CD4-positive, alpha-beta T cell (primary cell): ENCODE measurements at regions not wholly inside any gene's neighbourhood (a gene's known extent, or its start where the extent isn't known, plus 50 kb on each side); places are given as distances from the start of the nearest gene placed in this dataset.

Experiments used
- ATAC-seq: fragments of 200-7000 bp; cut with Tn5 transposase; one replicate; pipeline ENCODE4 v1.10.0; 2022; ENCODE audit warnings: mild to moderate bottlenecking; ENCODE audit not compliant: poor library complexity
- CTCF ChIA-PET: fragments of 350-600 bp; sonication (Branson Sonifier 250); formaldehyde crosslinking; loops from one replicate; lab custom pipeline; 2021; ENCODE audit warnings: antibody characterized with exemption, inconsistent platforms; lab: Charles Lee
- POLR2A ChIA-PET: fragments of 350-600 bp; sonication (Branson Sonifier 250); formaldehyde crosslinking; loops from one replicate; lab custom pipeline; 2021; ENCODE audit warnings: antibody characterized with exemption, inconsistent platforms; lab: Charles Lee
- DNase-seq, 14 experiments: peaks; one replicate each; pipeline ENCODE4 v3.0.0-alpha.2; 2013 to 2020; ENCODE audit warnings: mixed read lengths in 2 of 14
- H3K27ac ChIP-seq, 2 donors: one replicate each; pipeline versions ENCODE4 v1.5.1 to v1.7.0; 2013; ENCODE audit warnings: low read length in 2 of 2, low read depth in 1 of 2, mild to moderate bottlenecking in 1 of 2
- H3K27me3 ChIP-seq, 2 experiments: 1 replicate in 1 of 2; 2 replicates in 1 of 2; pipeline versions ENCODE4 v1.6.1 to v1.7.0; 2013; ENCODE audit warnings: low read length in 2 of 2, control low read depth in 1 of 2, mild to moderate bottlenecking in 1 of 2, moderate library complexity in 1 of 2; ENCODE audit not compliant: insufficient read depth in 2 of 2, control insufficient read depth in 1 of 2
- H3K36me3 ChIP-seq: one replicate; pipeline ENCODE4 v1.6.1; 2013; ENCODE audit warnings: low read length, control low read depth; ENCODE audit not compliant: insufficient read depth
- H3K4me1 ChIP-seq: one replicate; pipeline ENCODE4 v1.6.1; 2013; ENCODE audit warnings: low read length, control low read depth; ENCODE audit not compliant: insufficient read depth
- H3K4me3 ChIP-seq: one replicate; pipeline ENCODE4 v1.5.1; 2013; ENCODE audit warnings: mild to moderate bottlenecking, low read length, moderate library complexity
- H3K9me3 ChIP-seq, 2 experiments: 1 replicate in 1 of 2; 2 replicates in 1 of 2; pipeline versions ENCODE4 v1.6.1 to v1.7.0; 2013; ENCODE audit warnings: low read length in 2 of 2, mild to moderate bottlenecking in 2 of 2, control low read depth in 1 of 2, moderate library complexity in 1 of 2; ENCODE audit not compliant: control insufficient read depth in 1 of 2, insufficient read depth in 1 of 2
- H3K27ac Mint-ChIP-seq: one replicate; pipeline ENCODE4 v1.8.0; 2020; ENCODE audit warnings: mixed read lengths
- H3K27me3 Mint-ChIP-seq: one replicate; pipeline ENCODE4 v1.8.0; 2021; ENCODE audit warnings: mixed read lengths
- H3K36me3 Mint-ChIP-seq: one replicate; pipeline ENCODE4 v1.8.0; 2021; ENCODE audit warnings: low read depth, mixed read lengths
- H3K4me1 Mint-ChIP-seq: one replicate; pipeline ENCODE4 v1.8.0; 2021; ENCODE audit warnings: low read depth, mixed read lengths
- H3K4me3 Mint-ChIP-seq: one replicate; pipeline ENCODE4 v1.8.0; 2020; ENCODE audit warnings: mild to moderate bottlenecking, mixed read lengths
- H3K9me3 Mint-ChIP-seq: one replicate; pipeline ENCODE4 v1.8.0; 2020; ENCODE audit warnings: mixed read lengths
- intact Hi-C, 2 experiments: fragments of 100-400 bp; cut with DNase I in 1 of 2; cut with micrococcal nuclease in 1 of 2; formaldehyde crosslinking; loops; one replicate each; pipeline versions ENCODE4 v1.15.1 to v1.9.0; 2023 to 2025; cut with DNase I, micrococcal nuclease
- TF ChIP-seq, protein P1 (sequence below): fragments of 200-600 bp; IDR thresholded peaks from one replicate; pipeline ENCODE4 v1.8.0; 2022; ENCODE audit warnings: antibody characterized with exemption, mild to moderate bottlenecking

DNA sequence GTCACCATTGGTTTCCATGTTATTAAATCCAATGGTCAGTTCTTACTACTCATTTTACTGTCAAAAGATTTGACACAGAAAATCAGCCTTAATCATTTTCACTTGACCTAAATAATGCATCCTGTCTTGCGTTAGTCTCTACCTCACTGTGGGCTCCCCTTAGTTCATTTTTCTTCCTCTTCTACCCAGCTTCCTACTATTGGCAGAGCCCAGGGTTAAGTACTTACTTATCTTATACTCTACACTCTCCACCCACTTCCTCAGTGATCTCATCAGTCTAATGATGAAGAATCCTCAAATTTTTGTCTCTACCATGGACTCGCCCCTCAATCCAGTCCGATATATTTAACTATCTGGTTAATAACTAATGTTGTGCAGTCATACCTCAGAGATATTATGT lies 735.9 kb downstream of the KCNT2 start:
- POLR2A ChIA-PET: no interaction called here
- no peaks in the 10 kb centered on the region for H3K27me3 Mint-ChIP-seq
- no peak for DNase-seq
- CTCF ChIA-PET: no interaction called here
- TF ChIP-seq, protein P1, sequence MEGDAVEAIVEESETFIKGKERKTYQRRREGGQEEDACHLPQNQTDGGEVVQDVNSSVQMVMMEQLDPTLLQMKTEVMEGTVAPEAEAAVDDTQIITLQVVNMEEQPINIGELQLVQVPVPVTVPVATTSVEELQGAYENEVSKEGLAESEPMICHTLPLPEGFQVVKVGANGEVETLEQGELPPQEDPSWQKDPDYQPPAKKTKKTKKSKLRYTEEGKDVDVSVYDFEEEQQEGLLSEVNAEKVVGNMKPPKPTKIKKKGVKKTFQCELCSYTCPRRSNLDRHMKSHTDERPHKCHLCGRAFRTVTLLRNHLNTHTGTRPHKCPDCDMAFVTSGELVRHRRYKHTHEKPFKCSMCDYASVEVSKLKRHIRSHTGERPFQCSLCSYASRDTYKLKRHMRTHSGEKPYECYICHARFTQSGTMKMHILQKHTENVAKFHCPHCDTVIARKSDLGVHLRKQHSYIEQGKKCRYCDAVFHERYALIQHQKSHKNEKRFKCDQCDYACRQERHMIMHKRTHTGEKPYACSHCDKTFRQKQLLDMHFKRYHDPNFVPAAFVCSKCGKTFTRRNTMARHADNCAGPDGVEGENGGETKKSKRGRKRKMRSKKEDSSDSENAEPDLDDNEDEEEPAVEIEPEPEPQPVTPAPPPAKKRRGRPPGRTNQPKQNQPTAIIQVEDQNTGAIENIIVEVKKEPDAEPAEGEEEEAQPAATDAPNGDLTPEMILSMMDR: no peak
- no peaks in the 10 kb centered on the region for H3K36me3 Mint-ChIP-seq
- Histone ChIP-seq H3K27me3 (no peaks in the 10 kb centered on the region), H3K4me1 (no peaks in the 10 kb centered on the region), H3K9me3 (peaks cover 0 to 3% of the 10 kb centered on the region in 2 experiments), H3K36me3 (no peaks in the 10 kb centered on the region), H3K4me3 (no peak overlapping the region), H3K27ac (no peak overlapping the region)
- H3K4me3 Mint-ChIP-seq: no peak overlapping the region
- no peak overlapping the region for H3K27ac Mint-ChIP-seq
- no peak for ATAC-seq
- intact Hi-C loops: no loop called here
- H3K9me3 Mint-ChIP-seq: no peaks in the 10 kb centered on the region
- no peaks in the 10 kb centered on the region for H3K4me1 Mint-ChIP-seq

DNA sequence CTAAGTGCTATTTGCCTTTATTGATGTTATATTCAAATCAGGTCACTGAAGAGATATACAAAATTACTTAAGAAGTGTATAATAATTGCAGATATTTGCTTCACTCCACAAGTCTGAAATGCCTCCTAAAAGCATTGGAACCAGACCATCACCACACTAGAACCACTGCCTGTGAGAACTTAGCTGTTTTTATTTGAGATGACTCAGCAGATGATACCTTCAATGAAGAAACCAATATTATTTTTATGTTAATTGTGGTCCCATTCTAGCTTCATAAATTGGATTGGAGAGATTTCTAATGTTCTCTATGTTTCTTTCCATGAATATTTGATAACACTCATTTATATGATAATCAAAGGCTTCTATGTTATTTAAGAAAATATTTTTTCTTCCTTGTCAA lies 740.6 kb downstream of the KCNT2 start:
- no peak for DNase-seq
- Histone ChIP-seq H3K36me3 (no peaks in the 10 kb centered on the region), H3K9me3 (no peaks in the 10 kb centered on the region), H3K4me1 (no peaks in the 10 kb centered on the region), H3K27me3 (no peaks in the 10 kb centered on the region), H3K27ac (no peak overlapping the region), H3K4me3 (no peak overlapping the region)
- ChIA-PET POLR2A (no interaction called here), CTCF (no interaction called here)
- H3K9me3 Mint-ChIP-seq: no peaks in the 10 kb centered on the region
- no peaks in the 10 kb centered on the region for H3K36me3 Mint-ChIP-seq
- no peak overlapping the region for H3K27ac Mint-ChIP-seq
- H3K4me3 Mint-ChIP-seq: no peak overlapping the region
- intact Hi-C loops: no loop called here
- TF ChIP-seq, protein P1: no peak
- H3K4me1 Mint-ChIP-seq: no peaks in the 10 kb centered on the region
- no peaks in the 10 kb centered on the region for H3K27me3 Mint-ChIP-seq
- no peak for ATAC-seq

DNA sequence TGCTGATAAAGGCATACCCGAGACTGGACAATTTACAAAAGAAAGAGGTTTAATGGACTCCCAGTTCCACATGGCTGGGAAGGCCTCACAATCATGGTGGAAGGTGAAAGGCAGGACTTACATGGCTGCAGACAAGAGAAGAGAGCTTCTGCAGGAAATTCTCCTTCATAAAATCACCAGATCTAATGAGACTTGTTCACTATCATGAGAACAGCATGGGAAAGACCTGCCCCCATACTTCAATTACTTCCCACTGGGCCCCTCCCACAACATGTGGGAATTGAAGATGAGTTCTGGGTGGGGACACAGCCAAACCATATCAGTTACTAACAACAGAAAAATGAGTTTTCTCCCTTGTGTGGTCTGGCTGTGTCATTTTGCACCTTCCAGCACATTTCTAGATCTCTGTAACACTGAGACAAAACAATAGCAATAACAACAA lies 741.4 kb downstream of the KCNT2 start:
- Mint-ChIP-seq H3K27ac (no peak overlapping the region), H3K4me1 (no peaks in the 10 kb centered on the region), H3K9me3 (no peaks in the 10 kb centered on the region), H3K27me3 (no peaks in the 10 kb centered on the region), H3K36me3 (no peaks in the 10 kb centered on the region), H3K4me3 (no peak overlapping the region)
- Histone ChIP-seq H3K27me3 (no peaks in the 10 kb centered on the region), H3K9me3 (no peaks in the 10 kb centered on the region), H3K4me1 (no peaks in the 10 kb centered on the region), H3K36me3 (no peaks in the 10 kb centered on the region), H3K27ac (no peak overlapping the region), H3K4me3 (no peak overlapping the region)
- CTCF ChIA-PET: no interaction called here
- no peak for ATAC-seq
- TF ChIP-seq, protein P1: no peak
- POLR2A ChIA-PET: no interaction called here
- intact Hi-C loops: no loop called here
- no peak for DNase-seq
